Sciatic nerve (tissue), 2 donors: ENCODE measurements at regions not wholly inside any gene's neighbourhood (a gene's known extent, or its start where the extent isn't known, plus 50 kb on each side); places are given as distances from the start of the nearest gene placed in this dataset.
"Not testable (repeated sequence)": the region's sequence is repeated elsewhere in the genome, so short reads cannot be mapped to it uniquely, and the experiment has no call there.

Experiments
- ATAC-seq: fragments of 200-7000 bp; cut with Tn5 transposase; one replicate; pipeline ENCODE4 v1.9.1; 2020; ENCODE audit warnings: mild to moderate bottlenecking, moderate library complexity
- DNase-seq: peaks from one replicate; pipeline ENCODE4 v3.0.0-alpha.2; 2020; ENCODE audit warnings: low spot score
- intact Hi-C: fragments of 100-400 bp; cut with DNase I; formaldehyde crosslinking; loops from one replicate; pipeline ENCODE4 v1.14.2; 2022
- donor health status: DM: no; HTN: no; CAD: no.
- donor health status: DM: no; HTN: no; CAD: no.

GRCh38 chr16:17563323-17564091 lies 92.7 kb upstream of the XYLT1 start:
- intact Hi-C loops: no loop called here

GRCh38 chr16:17561056-17561455 lies 90.3 kb upstream of the XYLT1 start:
- ATAC-seq: no peak
- intact Hi-C loops: loop anchor here (2.0 kb wide), 1 partner anchor 278 kb away; no protein-coding TSS in a partner anchor
- DNase-seq: no peak

More at GRCh38 chr16:17563323-17564091, 92.7 kb upstream of the XYLT1 start:
- ATAC-seq: no peak
- DNase-seq: no peak

- DNase-seq: no peak
- intact Hi-C loops: loop anchor here (2.0 kb wide), 1 partner anchor 278 kb away; no protein-coding TSS in a partner anchor
- ATAC-seq: no peak
These were observed 89.8 kb upstream of the XYLT1 start for GRCh38 chr16:17560548-17560947.

GRCh38 chr16:17559394-17559793 lies 88.6 kb upstream of the XYLT1 start:
- ATAC-seq: no peak
- intact Hi-C loops: no loop called here
- DNase-seq: no peak

GRCh38 chr16:17557949-17558348 lies 87.2 kb upstream of the XYLT1 start:
- no peak for DNase-seq
- no peak for ATAC-seq
- intact Hi-C loops: no loop called here

GRCh38 chr16:17557480-17557879 lies 86.7 kb upstream of the XYLT1 start:
- no peak for DNase-seq
- intact Hi-C loops: no loop called here
- ATAC-seq: no peak

GRCh38 chr16:17556276-17557052 lies 85.7 kb upstream of the XYLT1 start:
- intact Hi-C loops: no loop called here
- no peak for ATAC-seq

GRCh38 chr16:17555176-17555575 lies 84.4 kb upstream of the XYLT1 start:
- intact Hi-C loops: no loop called here
- ATAC-seq: no peak
- DNase-seq: no peak

More at GRCh38 chr16:17556276-17557052, 85.7 kb upstream of the XYLT1 start:
- no peak for DNase-seq

- ATAC-seq (no peak), DNase-seq (no peak)
- intact Hi-C loops: no loop called here
These were observed 81.6 kb upstream of the XYLT1 start for GRCh38 chr16:17552351-17552750.

GRCh38 chr16:17551682-17552081 lies 80.9 kb upstream of the XYLT1 start:
- ATAC-seq, intact Hi-C loops, DNase-seq: not testable (repeated sequence)

- intact Hi-C loops: no loop called here
- ATAC-seq: no peak
- no peak for DNase-seq
These were observed 78.1 kb upstream of the XYLT1 start for GRCh38 chr16:17548825-17549224.

GRCh38 chr16:17544785-17545184 lies 74.0 kb upstream of the XYLT1 start:
- no peak for DNase-seq
- intact Hi-C loops: no loop called here
- ATAC-seq: no peak

- ATAC-seq: no peak
- intact Hi-C loops: no loop called here
- DNase-seq: no peak
These were observed 73.5 kb upstream of the XYLT1 start for GRCh38 chr16:17544304-17544703.

- ATAC-seq (no peak), DNase-seq (no peak)
- intact Hi-C loops: no loop called here
These were observed 72.3 kb upstream of the XYLT1 start for GRCh38 chr16:17543073-17543472.

- intact Hi-C loops: no loop called here
- no peak for DNase-seq
- ATAC-seq: no peak
These were observed 70.6 kb upstream of the XYLT1 start for GRCh38 chr16:17541324-17541723.

- ATAC-seq: no peak
These were observed 68.2 kb upstream of the XYLT1 start for GRCh38 chr16:17538927-17539326.

GRCh38 chr16:17532338-17532995 lies 61.7 kb upstream of the XYLT1 start:
- DNase-seq: no peak
- intact Hi-C loops: no loop called here
- no peak for ATAC-seq

More at GRCh38 chr16:17538927-17539326, 68.2 kb upstream of the XYLT1 start:
- DNase-seq: no peak
- intact Hi-C loops: no loop called here

GRCh38 chr16:17529982-17530760 lies 59.4 kb upstream of the XYLT1 start:
- ATAC-seq (no peak), DNase-seq (no peak)
- intact Hi-C loops: no loop called here
